Uterus (tissue), 3 donors: ENCODE measurements at regions not wholly inside any gene's neighbourhood (a gene's known extent, or its start where the extent isn't known, plus 50 kb on each side); places are given as distances from the start of the nearest gene placed in this dataset.
A peak's percentile ranks its signal among the peaks of the same experiment; 100 is the strongest.

Experiments
- DNase-seq, 2 donors: peaks; one replicate each; pipeline ENCODE4 v3.0.0-alpha.2; 2019 to 2020
- H3K27ac ChIP-seq, 2 donors: fragments of 200-600 bp; sonication (generic); 1 replicate in 1 of 2; 2 replicates in 1 of 2; pipeline ENCODE4 v1.5.1; 2016 to 2018
- H3K27me3 ChIP-seq, 2 donors: fragments of 200-600 bp; sonication (generic); one replicate each; pipeline ENCODE4 v1.5.1; 2018 to 2019; ENCODE audit warnings: control low read depth in 1 of 2
- H3K36me3 ChIP-seq, 2 donors: fragments of 200-600 bp; sonication (generic); one replicate each; pipeline ENCODE4 v1.5.1; 2019; ENCODE audit warnings: control low read depth in 1 of 2
- H3K4me1 ChIP-seq, 2 donors: fragments of 200-600 bp; sonication (generic); one replicate each; pipeline ENCODE4 v1.5.1; 2018 to 2019; ENCODE audit warnings: control low read depth in 1 of 2
- H3K4me3 ChIP-seq, 2 donors: fragments of 200-600 bp; sonication (generic); 1 replicate in 1 of 2; 2 replicates in 1 of 2; pipeline ENCODE4 v1.5.1; 2018 to 2019; ENCODE audit warnings: mild to moderate bottlenecking in 1 of 2
- H3K9me3 ChIP-seq, 2 donors: fragments of 200-600 bp; sonication (generic); one replicate each; pipeline ENCODE4 v1.5.1; 2019; ENCODE audit warnings: control low read depth in 1 of 2
- CTCF ChIP-seq, 4 experiments: fragments of 200-600 bp in 2 of 4; fragments of 450-650 bp in 2 of 4; sonication (generic) in 2 of 4; IDR thresholded peaks; one replicate each; pipeline ENCODE4 v1.5.1; 2016 to 2019; ENCODE audit warnings: antibody characterized with exemption in 4 of 4, mild to moderate bottlenecking in 2 of 4, moderate library complexity in 1 of 4
- POLR2A ChIP-seq, 2 donors: fragments of 450-650 bp; IDR thresholded peaks; one replicate each; pipeline ENCODE4 v1.6.1; 2016; ENCODE audit warnings: antibody characterized with exemption in 2 of 2, mild to moderate bottlenecking in 1 of 2, moderate library complexity in 1 of 2
- intact Hi-C: fragments of 100-400 bp; cut with DNase I; formaldehyde crosslinking; loops from one replicate; pipeline ENCODE4 v1.15.1; 2023; ENCODE audit warnings: low total_unique reads
- donor health status: DM: yes; HTN: yes; CAD: no.

DNA sequence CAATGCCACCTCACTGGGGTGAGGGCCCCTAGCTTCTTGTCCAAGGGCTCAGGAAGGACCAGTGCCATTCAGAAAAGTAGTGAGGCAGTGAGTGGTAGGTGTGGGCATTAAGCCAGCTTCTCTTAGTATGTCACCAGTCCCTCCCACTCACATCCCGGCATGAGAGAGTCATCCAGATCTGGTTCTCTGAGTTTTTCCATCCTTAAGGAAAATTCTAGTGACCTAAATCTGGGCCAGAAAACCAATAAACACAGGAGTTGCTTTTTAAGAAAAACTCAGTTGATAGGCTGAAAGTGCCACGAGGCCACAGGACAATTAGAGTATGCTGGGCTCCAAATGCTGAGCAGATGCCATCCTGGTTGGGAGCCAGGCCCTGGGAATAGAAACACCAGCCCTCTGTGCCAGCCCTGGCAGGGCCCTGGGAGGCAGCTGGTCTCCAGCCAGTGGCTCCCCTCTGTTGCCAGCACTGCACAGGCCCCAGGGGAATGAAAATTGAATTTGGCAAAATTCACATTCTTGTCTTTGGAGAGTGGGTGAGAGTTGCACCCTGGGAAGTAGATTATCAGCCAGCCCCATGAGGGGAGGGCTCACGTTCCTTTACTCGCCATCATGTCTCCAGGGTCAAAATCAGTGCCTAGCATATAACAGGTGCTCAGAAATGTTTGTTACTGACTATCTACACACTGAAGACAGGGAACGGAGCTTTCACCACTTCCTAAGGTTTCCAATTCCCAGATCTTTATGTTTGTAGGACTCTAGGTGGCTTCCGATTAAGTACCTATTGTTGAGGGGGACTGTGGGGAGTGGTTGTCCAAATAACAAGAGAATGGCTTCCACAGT is 52.8 kb downstream of the FAM43A start:
- H3K27me3 ChIP-seq: no peaks in the 10 kb centered on the region
- no peaks in the 10 kb centered on the region for H3K4me1 ChIP-seq
- DNase-seq: peak in 1 of 2 donors; percentile 29
- H3K36me3 ChIP-seq: no peaks in the 10 kb centered on the region
- H3K9me3 ChIP-seq: no peaks in the 10 kb centered on the region
- H3K4me3 ChIP-seq: no peak overlapping the region
- TF ChIP-seq POLR2A (IDR thresholded peaks at IDR 0.05) (no peak), CTCF (IDR thresholded peaks at IDR 0.05) (no peak)
- no peak overlapping the region for H3K27ac ChIP-seq
- intact Hi-C loops: no loop called here

GRCh38 chr3:194739498-194740284 is 54.0 kb downstream of the FAM43A start:
- Histone ChIP-seq H3K4me1 (no peaks in the 10 kb centered on the region), H3K27me3 (no peaks in the 10 kb centered on the region), H3K27ac (no peak overlapping the region), H3K9me3 (no peaks in the 10 kb centered on the region), H3K4me3 (no peak overlapping the region), H3K36me3 (no peaks in the 10 kb centered on the region)
- intact Hi-C loops: no loop called here
- no peak for DNase-seq
- TF ChIP-seq CTCF (IDR thresholded peaks at IDR 0.05) (no peak), POLR2A (IDR thresholded peaks at IDR 0.05) (no peak)

- Histone ChIP-seq H3K4me1 (no peaks in the 10 kb centered on the region), H3K27ac (no peak overlapping the region), H3K4me3 (no peak overlapping the region), H3K36me3 (no peaks in the 10 kb centered on the region), H3K27me3 (no peaks in the 10 kb centered on the region), H3K9me3 (no peaks in the 10 kb centered on the region)
- TF ChIP-seq POLR2A (IDR thresholded peaks at IDR 0.05): no peak
- no peak for TF ChIP-seq CTCF (IDR thresholded peaks at IDR 0.05)
- intact Hi-C loops: no loop called here
- DNase-seq: no peak
These were observed 55.3 kb downstream of the FAM43A start for GRCh38 chr3:194740859-194741491.

GRCh38 chr3:194741916-194742315 is 56.2 kb downstream of the FAM43A start:
- Histone ChIP-seq H3K4me3 (no peak overlapping the region), H3K27me3 (no peaks in the 10 kb centered on the region), H3K27ac (no peak overlapping the region), H3K9me3 (no peaks in the 10 kb centered on the region), H3K36me3 (no peaks in the 10 kb centered on the region), H3K4me1 (no peaks in the 10 kb centered on the region)
- DNase-seq: no peak
- intact Hi-C loops: no loop called here
- TF ChIP-seq CTCF (IDR thresholded peaks at IDR 0.05) (no peak), POLR2A (IDR thresholded peaks at IDR 0.05) (no peak)

- H3K27ac ChIP-seq: no peak overlapping the region
- no peaks in the 10 kb centered on the region for H3K9me3 ChIP-seq
- DNase-seq: no peak
- H3K4me1 ChIP-seq: no peaks in the 10 kb centered on the region
- intact Hi-C loops: no loop called here
- H3K27me3 ChIP-seq: no peaks in the 10 kb centered on the region
- TF ChIP-seq POLR2A (IDR thresholded peaks at IDR 0.05): no peak
- no peak for TF ChIP-seq CTCF (IDR thresholded peaks at IDR 0.05)
- no peaks in the 10 kb centered on the region for H3K36me3 ChIP-seq
- no peak overlapping the region for H3K4me3 ChIP-seq
These were observed 59.1 kb downstream of the FAM43A start for GRCh38 chr3:194744826-194745225.
